Liver (tissue), 3 donors: ENCODE measurements at regions not wholly inside any gene's neighbourhood (a gene's known extent, or its start where the extent isn't known, plus 50 kb on each side); places are given as distances from the start of the nearest gene placed in this dataset.
"Not testable (repeated sequence)": the region's sequence is repeated elsewhere in the genome, so short reads cannot be mapped to it uniquely, and the experiment has no call there.

Source experiments
- CTCF ChIP-seq: fragments of 150-350 bp; IDR thresholded peaks from 2 replicates; pipeline ENCODE4 v1.5.1; 2017; ENCODE audit warnings: improper control_type of control experiment, low read depth, low read length; ENCODE audit not compliant: missing input control
- EGR1 ChIP-seq, 2 donors: IDR thresholded peaks; 2 replicates each; pipeline ENCODE4 v1.6.1; 2016 to 2018; ENCODE audit warnings: antibody characterized with exemption in 2 of 2, low read depth in 2 of 2
- FOXA1 ChIP-seq: IDR thresholded peaks from 2 replicates; pipeline ENCODE4 v1.6.1; 2016; ENCODE audit warnings: antibody characterized with exemption
- FOXA2 ChIP-seq: IDR thresholded peaks from 2 replicates; pipeline ENCODE4 v1.6.1; 2016; ENCODE audit warnings: antibody characterized with exemption
- JUND ChIP-seq, 2 donors: IDR thresholded peaks; 2 replicates each; pipeline ENCODE4 v1.6.1; 2016; ENCODE audit warnings: antibody characterized with exemption in 2 of 2
- MAX ChIP-seq: IDR thresholded peaks from 2 replicates; pipeline ENCODE4 v1.6.1; 2016; ENCODE audit warnings: antibody characterized with exemption
- NR2F2 ChIP-seq: IDR thresholded peaks from 2 replicates; pipeline ENCODE4 v1.6.1; 2016; ENCODE audit warnings: antibody characterized with exemption
- RAD21 ChIP-seq, 2 donors: IDR thresholded peaks; 2 replicates each; pipeline ENCODE4 v1.6.1; 2016; ENCODE audit warnings: antibody characterized with exemption in 2 of 2, mild to moderate bottlenecking in 2 of 2
- REST ChIP-seq: IDR thresholded peaks from 2 replicates; pipeline ENCODE4 v1.6.1; 2016; ENCODE audit warnings: antibody characterized with exemption, mild to moderate bottlenecking
- RXRA ChIP-seq, 2 donors: IDR thresholded peaks; 2 replicates each; pipeline ENCODE4 v1.6.1; 2017 to 2018; ENCODE audit warnings: antibody characterized with exemption in 2 of 2, mild to moderate bottlenecking in 1 of 2
- SP1 ChIP-seq: IDR thresholded peaks from 2 replicates; pipeline ENCODE4 v1.6.1; 2018; ENCODE audit warnings: antibody characterized with exemption, mild to moderate bottlenecking
- YY1 ChIP-seq: IDR thresholded peaks from 2 replicates; pipeline ENCODE4 v1.6.1; 2016; ENCODE audit warnings: antibody characterized with exemption, mild to moderate bottlenecking
- ZBTB33 ChIP-seq: IDR thresholded peaks from 2 replicates; pipeline ENCODE4 v1.6.1; 2016; ENCODE audit warnings: antibody characterized with exemption
- donor health status: healthy.
- donor health status: healthy.

- not testable (repeated sequence) for TF ChIP-seq EGR1 (IDR thresholded peaks at IDR 0.05; ENCODE audit: low read depth in 2 of 2); FOXA2; CTCF; FOXA1; JUND (IDR thresholded peaks at IDR 0.05); NR2F2; MAX; RXRA (IDR thresholded peaks at IDR 0.05); SP1; RAD21 (IDR thresholded peaks at IDR 0.05); YY1; REST; ZBTB33
These were observed 181.6 kb upstream of the XIST start for GRCh38 chrX:74034066-74034465.
